Suppressor macrophage treated with lipopolysaccharide for 4 hours (primary cell): ENCODE measurements at regions not wholly inside any gene's neighbourhood (a gene's known extent, or its start where the extent isn't known, plus 50 kb on each side); places are given as distances from the start of the nearest gene placed in this dataset.
A peak's percentile ranks its signal among the peaks of the same experiment; 100 is the strongest.

Source experiments
- DNase-seq: peaks from one replicate; pipeline ENCODE4 v3.0.0-alpha.2; 2020

GRCh38 chr10:130992802-130993523 lies 318.6 kb downstream of the TCERG1L start:
- DNase-seq: no peak

- DNase-seq: no peak
These were observed 317.9 kb downstream of the TCERG1L start for GRCh38 chr10:130993612-130994011.

GRCh38 chr10:130994191-130994590 lies 317.3 kb downstream of the TCERG1L start:
- no peak for DNase-seq

GRCh38 chr10:130994845-130995244 lies 316.7 kb downstream of the TCERG1L start:
- DNase-seq: no peak

DNA sequence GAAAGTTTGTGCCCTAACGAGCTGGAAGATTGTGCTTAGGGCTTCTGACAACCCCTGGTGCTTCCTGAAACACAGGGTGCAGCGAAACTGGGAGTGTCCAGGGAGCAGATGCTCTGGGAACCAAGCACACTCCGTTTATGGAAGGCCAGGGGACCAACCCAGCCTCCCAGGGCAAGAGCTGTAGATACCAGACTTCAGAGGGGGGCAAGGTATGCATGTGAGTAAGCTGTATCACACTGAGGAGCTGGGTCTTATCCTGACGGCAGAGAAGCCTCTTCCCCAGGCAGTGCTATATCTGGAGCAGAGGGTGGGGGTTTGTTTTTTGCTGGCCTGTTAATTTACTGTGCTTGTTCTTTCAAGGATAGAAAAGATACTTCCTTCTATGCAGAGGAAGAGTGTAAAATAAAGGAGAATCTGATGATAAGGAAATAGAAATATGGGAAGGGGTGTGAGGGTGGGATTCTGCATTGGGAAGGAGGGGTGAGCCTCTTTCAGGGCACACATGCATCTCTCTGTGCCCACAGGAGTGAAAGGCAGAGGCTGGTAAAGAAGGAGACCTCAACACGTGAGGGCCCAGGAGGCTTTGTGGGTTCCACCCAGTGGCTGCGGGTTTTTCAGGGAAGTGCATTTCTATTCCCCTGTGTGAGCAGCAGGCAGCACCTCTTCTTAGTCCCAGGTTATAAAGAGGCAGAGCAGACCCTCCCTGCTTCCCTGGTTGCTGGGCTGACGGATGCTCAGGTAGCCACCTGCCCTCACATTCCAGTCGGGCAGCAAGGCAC lies 314.1 kb downstream of the TCERG1L start:
- no peak for DNase-seq

DNA sequence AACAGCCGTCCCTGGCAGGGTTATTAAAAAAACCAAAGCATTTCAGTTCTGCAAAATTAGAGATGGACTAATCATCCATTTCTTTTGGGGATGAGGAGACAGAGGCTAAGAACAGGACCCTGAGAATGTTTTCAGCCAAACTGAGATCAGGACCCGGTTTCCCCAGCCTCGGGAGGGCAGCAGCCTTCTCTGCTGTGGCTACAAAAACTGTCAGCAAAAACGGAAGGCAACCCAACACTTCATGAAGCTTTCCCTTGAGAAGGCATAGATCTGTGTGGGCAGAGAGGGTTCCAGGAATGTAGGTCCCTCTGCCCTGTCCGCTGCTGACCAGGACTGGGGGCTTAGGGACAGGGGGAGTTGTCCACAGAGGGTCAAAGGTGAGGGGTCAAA lies 313.5 kb downstream of the TCERG1L start:
- no peak for DNase-seq

DNA sequence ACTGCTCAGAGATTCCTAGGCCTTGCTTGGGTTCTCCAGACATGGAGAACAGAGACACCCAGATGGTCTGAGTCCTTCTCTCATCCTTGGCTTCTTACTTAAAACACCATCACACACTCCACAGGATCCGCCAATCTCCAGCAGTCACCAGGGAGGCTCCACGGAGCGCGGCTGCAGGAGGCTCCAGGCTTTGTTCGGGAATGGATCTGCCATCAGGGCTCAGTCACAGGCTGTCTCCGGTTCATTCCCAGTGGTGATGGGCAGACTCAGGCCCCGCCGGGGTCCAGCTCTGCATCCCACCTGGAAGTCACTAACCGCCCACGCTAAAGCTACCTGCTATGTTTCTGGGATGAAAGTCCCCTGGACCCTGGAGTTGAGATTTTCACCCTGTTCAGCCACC lies 312.9 kb downstream of the TCERG1L start:
- no peak for DNase-seq

DNA sequence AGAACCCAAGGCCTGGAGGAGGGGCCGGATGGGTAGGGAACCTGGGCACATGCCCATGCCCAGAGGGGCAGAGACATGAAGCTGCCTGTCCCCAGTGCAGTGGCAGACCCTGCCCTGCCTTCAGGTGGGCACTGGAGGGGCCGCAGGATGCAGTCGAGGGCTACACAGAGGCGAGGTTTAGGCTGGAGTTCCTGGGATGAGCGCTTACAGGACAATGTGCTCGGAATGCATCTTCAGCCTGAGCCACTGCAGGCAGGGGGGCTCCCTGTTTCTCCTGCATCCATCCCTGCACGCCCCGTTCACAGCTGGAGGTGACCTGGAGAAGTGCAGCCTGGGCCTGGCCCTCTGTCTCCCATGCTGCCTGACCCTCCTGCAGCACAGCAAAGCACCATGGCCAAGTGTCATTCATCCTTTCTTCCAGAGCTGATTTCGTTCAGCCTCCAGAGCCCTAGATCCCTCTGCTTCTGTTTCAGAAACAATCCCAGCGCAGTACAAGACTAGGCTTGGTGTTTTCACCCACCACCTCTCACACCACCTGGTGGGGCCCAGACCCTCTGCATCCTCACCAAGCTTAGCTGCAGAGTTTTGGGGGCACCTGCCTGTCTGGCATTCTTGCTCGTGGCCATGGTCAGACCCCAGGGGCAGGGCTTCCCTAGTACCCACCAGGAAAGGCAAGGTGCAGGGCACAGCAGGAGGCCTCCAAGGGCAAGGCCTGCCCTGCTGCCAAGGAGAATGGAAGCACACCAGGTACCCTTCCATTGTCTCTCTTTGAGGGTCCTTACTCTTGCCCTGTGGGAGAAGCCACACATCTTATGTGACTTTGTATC lies 311.9 kb downstream of the TCERG1L start:
- DNase-seq: no peak

GRCh38 chr10:131000244-131000643 lies 311.3 kb downstream of the TCERG1L start:
- no peak for DNase-seq

DNA sequence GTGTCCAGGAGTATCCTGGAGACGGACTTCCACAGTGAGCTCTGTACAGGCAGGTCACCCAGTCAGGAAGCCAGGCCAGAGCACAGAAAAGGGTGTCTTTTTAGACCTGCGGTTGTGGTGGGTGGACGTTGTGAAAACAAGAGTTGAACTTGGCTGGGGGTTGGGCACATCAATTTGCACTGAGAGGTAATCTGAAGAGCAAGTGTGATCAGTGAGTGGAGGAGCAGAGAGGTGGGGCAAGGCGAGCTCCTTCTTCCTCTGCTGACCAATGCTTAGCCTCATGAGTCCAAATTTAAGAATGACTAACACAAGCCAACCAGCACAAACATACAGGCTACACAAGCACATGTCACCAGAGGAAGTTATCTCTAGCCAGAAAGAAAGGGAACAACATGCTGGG lies 310.8 kb downstream of the TCERG1L start:
- DNase-seq: peak; percentile 19

DNA sequence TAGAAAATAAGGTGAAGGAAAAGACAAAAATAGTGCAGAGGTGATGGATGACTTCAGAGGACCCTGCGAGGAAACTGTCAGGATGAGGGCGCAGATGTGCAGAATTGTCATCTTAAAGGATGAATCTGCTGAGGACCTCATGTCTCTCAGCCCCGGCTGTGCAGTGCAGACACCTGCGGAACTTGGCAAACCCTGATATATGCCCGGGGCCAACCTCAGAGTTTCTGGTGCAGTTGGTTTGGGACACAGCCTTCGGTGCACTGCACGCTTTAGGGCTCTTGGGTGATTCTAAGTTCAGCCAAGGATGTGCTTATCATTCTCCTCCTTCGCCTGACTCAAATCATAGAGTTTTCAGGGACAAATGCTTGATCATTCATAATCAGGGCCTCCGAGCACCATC lies 310.1 kb downstream of the TCERG1L start:
- DNase-seq: no peak

- no peak for DNase-seq
These were observed 309.3 kb downstream of the TCERG1L start for GRCh38 chr10:131002031-131002861.

DNA sequence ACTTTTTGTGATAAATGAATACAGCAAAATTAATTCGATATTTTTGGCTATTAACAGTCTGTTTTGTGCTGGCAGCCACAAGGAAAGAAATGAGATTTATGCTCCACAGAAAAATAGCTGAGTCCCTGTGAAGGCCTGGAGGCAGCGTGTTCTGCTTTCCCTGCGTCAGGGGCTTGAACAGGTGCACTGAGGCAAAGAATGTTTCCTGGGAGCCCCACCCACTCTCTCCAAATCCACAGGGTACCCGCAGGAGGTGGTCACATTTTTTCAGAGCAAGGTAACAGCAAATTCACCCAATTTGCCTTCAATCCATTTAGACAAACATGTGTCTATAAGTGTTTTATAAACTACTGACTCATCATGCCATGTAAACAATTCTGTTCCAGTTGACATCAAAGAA lies 308.1 kb downstream of the TCERG1L start:
- DNase-seq: no peak

- no peak for DNase-seq
These were observed 307.2 kb downstream of the TCERG1L start for GRCh38 chr10:131004276-131004675.

GRCh38 chr10:131006458-131007256 lies 304.9 kb downstream of the TCERG1L start:
- no peak for DNase-seq

DNA sequence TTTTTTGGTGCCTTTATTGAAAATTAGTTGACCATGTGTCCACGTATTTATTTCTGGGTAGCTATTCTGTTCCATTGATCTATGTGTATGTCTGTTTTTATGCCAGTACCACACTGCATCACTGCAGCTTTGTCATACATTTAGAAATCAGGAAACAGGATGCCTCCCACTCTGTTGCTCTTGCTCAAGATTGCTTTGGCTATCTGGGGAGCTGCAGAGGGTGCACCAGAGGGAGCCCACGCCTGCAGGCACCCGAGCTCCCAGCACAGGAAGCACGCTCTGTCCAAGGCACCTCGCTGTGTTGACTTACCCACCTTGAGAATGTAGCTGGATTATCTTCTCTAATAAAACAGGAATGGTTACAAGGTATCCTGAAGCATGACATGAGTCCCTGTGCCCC lies 301.7 kb downstream of the TCERG1L start:
- DNase-seq: peak; percentile 26

DNA sequence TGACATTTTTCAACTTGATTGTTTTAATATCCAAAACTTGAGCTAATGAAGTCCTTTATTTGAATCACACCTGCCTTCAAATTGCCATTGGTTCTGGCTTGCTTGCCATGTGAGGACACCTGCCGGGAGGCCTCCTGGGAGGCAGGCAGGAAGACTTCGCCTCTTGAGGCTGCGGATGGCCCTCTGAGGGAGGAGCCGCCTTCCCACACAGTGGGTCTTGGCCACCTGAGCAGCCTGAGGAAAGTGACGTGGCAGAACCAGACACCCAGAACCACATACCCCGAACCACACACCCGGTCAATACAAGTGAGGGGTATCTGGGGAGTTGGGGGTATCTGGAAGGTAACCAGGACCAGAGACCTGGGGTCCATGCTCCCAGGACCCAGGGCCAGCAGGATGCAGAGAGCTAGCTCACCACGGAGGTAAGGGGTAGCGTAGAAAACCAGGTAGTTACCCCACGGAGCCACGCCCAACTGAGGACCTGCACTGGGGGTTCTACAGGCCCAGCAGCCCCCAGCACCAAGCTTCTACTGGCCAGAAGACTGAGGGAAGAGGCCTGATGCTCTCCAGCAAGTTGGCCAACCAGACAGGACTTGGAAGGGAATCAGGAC lies 300.5 kb downstream of the TCERG1L start:
- no peak for DNase-seq

GRCh38 chr10:131011936-131012640 lies 299.4 kb downstream of the TCERG1L start:
- DNase-seq: no peak

DNA sequence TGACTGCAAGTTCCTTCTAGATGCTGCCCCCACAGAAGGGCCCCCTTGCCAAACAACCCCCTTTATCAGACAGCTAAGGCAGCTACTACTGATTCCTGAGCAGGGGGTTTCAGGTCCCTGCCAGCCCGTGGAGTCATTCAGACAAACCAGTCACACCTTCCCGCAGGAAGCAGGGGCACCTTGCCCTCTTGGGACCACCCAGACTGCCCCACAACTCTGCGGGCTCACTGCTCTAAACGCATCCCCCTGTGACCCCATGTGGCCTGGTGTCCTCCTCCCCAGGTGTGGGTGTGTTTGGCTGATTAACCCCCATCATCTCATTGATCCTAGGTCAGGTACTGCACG lies 298.9 kb downstream of the TCERG1L start:
- no peak for DNase-seq

DNA sequence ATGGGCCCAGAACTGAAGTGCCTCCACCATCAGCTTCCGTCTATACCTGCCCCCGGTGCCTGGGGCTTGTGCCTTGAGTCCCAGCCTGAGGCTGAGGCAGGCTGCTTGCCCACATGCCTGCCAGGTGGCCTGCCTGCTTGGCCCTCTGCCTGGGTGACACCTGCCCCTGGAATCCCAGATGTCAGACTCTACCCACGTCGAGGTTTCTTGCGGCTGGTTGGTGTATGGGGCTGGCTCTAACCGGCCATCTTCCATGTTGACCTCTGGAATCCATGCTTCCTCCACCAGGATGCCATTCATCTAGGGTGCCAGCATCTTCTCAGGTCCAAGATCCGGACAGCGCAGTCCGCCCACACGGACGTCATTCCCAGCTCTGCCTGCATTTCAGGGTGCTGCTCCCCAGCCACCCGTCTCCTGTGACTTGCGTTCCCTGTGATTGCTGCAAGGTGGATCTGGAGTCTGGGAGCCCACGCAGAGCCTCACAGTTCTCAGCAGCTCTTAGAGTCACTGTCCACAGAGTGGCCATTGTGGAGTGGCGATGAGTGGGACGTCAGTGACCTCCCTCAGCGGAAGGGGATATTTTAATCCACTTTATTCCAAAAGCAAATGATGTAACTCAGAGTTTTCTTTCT lies 298.1 kb downstream of the TCERG1L start:
- no peak for DNase-seq
